OCI-LY7 (cell line): ENCODE measurements at regions not wholly inside any gene's neighbourhood (a gene's known extent, or its start where the extent isn't known, plus 50 kb on each side); places are given as distances from the start of the nearest gene placed in this dataset.

Experiments
- EZH2phosphoT487 ChIP-seq: fragments of 200-600 bp; sonication (generic); IDR thresholded peaks from 2 replicates; pipeline ENCODE4 v1.6.1; 2018; ENCODE audit warnings: low read depth, borderline replicate concordance, mild to moderate bottlenecking, mixed run types, antibody characterized with exemption, low read length, moderate library complexity, mixed read lengths
- TF ChIP-seq, protein P1 (sequence below): fragments of 200-600 bp; sonication (generic); conservative IDR thresholded peaks from 2 replicates; pipeline ENCODE4 v1.5.1; 2014; ENCODE audit warnings: mild to moderate bottlenecking, antibody characterized with exemption, low read length, moderate library complexity, mixed read lengths

GRCh38 chr17:12402963-12403622 is 262.6 kb upstream of the MYOCD start:
- TF ChIP-seq, protein P1, sequence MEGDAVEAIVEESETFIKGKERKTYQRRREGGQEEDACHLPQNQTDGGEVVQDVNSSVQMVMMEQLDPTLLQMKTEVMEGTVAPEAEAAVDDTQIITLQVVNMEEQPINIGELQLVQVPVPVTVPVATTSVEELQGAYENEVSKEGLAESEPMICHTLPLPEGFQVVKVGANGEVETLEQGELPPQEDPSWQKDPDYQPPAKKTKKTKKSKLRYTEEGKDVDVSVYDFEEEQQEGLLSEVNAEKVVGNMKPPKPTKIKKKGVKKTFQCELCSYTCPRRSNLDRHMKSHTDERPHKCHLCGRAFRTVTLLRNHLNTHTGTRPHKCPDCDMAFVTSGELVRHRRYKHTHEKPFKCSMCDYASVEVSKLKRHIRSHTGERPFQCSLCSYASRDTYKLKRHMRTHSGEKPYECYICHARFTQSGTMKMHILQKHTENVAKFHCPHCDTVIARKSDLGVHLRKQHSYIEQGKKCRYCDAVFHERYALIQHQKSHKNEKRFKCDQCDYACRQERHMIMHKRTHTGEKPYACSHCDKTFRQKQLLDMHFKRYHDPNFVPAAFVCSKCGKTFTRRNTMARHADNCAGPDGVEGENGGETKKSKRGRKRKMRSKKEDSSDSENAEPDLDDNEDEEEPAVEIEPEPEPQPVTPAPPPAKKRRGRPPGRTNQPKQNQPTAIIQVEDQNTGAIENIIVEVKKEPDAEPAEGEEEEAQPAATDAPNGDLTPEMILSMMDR, result no peak
- TF ChIP-seq EZH2phosphoT487, result no peak
